ENCODE measurements at regions not wholly inside any gene's neighbourhood (a gene's known extent, or its start where the extent isn't known, plus 50 kb on each side); places are given as distances from the start of the nearest gene placed in this dataset.

- peak; percentile 52 for DNase-seq (ENCODE audit: low read depth)
Observed at GRCh38 chr18:56224669-56225561, 413.5 kb downstream of the TXNL1 start.

- peak; percentile 87 for DNase-seq (ENCODE audit: low read depth)
Observed at GRCh38 chr18:56221195-56222065, 417.0 kb downstream of the TXNL1 start.

GRCh38 chr18:56217406-56217805, 421.0 kb downstream of the TXNL1 start:
- DNase-seq (ENCODE audit: low read depth): no peak

- DNase-seq (ENCODE audit: low read depth): no peak
Observed at GRCh38 chr18:56214706-56215105, 423.7 kb downstream of the TXNL1 start.

GRCh38 chr18:56210520-56210919, 427.9 kb downstream of the TXNL1 start:
- DNase-seq (ENCODE audit: low read depth): no peak

GRCh38 chr18:56207989-56208388, 430.4 kb downstream of the TXNL1 start:
- DNase-seq (ENCODE audit: low read depth): no peak

- DNase-seq (ENCODE audit: low read depth): no peak
Observed at GRCh38 chr18:56204052-56204451, 434.3 kb downstream of the TXNL1 start.

- DNase-seq (ENCODE audit: low read depth): no peak
Observed at GRCh38 chr18:56202678-56203077, 435.7 kb downstream of the TXNL1 start.

- DNase-seq (ENCODE audit: low read depth): peak; percentile 79
Observed at GRCh38 chr18:56200381-56200911, 437.9 kb downstream of the TXNL1 start.

- DNase-seq (ENCODE audit: low read depth): no peak
Observed at GRCh38 chr18:56199580-56200330, 438.6 kb downstream of the TXNL1 start.

GRCh38 chr18:56197241-56197859, 441.0 kb downstream of the TXNL1 start:
- DNase-seq (ENCODE audit: low read depth): no peak

- peak; percentile 15 for DNase-seq (ENCODE audit: low read depth)
Observed at GRCh38 chr18:56196495-56197225, 441.7 kb downstream of the TXNL1 start.

- DNase-seq (ENCODE audit: low read depth): no peak
Observed at GRCh38 chr18:56191334-56191733, 447.1 kb downstream of the TXNL1 start.

GRCh38 chr18:56189615-56190014, 448.8 kb downstream of the TXNL1 start:
- no peak for DNase-seq (ENCODE audit: low read depth)

GRCh38 chr18:56188529-56189275, 449.7 kb downstream of the TXNL1 start:
- DNase-seq (ENCODE audit: low read depth): no peak

GRCh38 chr18:56186319-56186718, 452.1 kb downstream of the TXNL1 start:
- no peak for DNase-seq (ENCODE audit: low read depth)

GRCh38 chr18:56185126-56185525, 453.3 kb downstream of the TXNL1 start:
- no peak for DNase-seq (ENCODE audit: low read depth)

- DNase-seq (ENCODE audit: low read depth): no peak
Observed at GRCh38 chr18:56176751-56177150, 461.6 kb downstream of the TXNL1 start.

- no peak for DNase-seq (ENCODE audit: low read depth)
Observed at GRCh38 chr18:56175330-56176001, 462.9 kb downstream of the TXNL1 start.

Measured in M059J (cell line).